Breast epithelium (tissue), 4 donors: ENCODE measurements at regions not wholly inside any gene's neighbourhood (a gene's known extent, or its start where the extent isn't known, plus 50 kb on each side); places are given as distances from the start of the nearest gene placed in this dataset.
"Not testable (repeated sequence)": the region's sequence is repeated elsewhere in the genome, so short reads cannot be mapped to it uniquely, and the experiment has no call there.

Experiments used
- DNase-seq, 2 donors: peaks; one replicate each; pipeline ENCODE4 v3.0.0-alpha.2; 2019; ENCODE audit warnings: low spot score in 2 of 2
- H3K27ac ChIP-seq, 2 donors: fragments of 200-600 bp; sonication (generic) in 1 of 2; one replicate each; pipeline ENCODE4 v1.5.1; 2016 to 2019; ENCODE audit warnings: mild to moderate bottlenecking in 1 of 2
- H3K27me3 ChIP-seq, 2 donors: fragments of 200-600 bp; sonication (generic) in 1 of 2; one replicate each; pipeline versions ENCODE4 v1.5.1 to v1.6.0; 2017 to 2019; ENCODE audit warnings: control low read depth in 1 of 2, mild to moderate bottlenecking in 1 of 2
- H3K36me3 ChIP-seq: fragments of 200-600 bp; one replicate; pipeline ENCODE4 v1.5.1; 2019
- H3K4me1 ChIP-seq, 2 donors: fragments of 200-600 bp; sonication (generic); one replicate each; pipeline ENCODE4 v1.5.1; 2016 to 2019; ENCODE audit warnings: control low read depth in 1 of 2
- H3K4me3 ChIP-seq, 3 donors: fragments of 200-600 bp; sonication (generic); 1 replicate in 2 of 3; 2 replicates in 1 of 3; pipeline ENCODE4 v1.5.1; 2016 to 2019; ENCODE audit warnings: mild to moderate bottlenecking in 3 of 3, moderate library complexity in 2 of 3
- H3K9me3 ChIP-seq, 2 donors: fragments of 200-600 bp; sonication (generic) in 1 of 2; one replicate each; pipeline ENCODE4 v1.5.1; 2016 to 2019; ENCODE audit warnings: control low read depth in 1 of 2
- POLR2A ChIP-seq: fragments of 450-650 bp; IDR thresholded peaks from one replicate; pipeline ENCODE4 v1.6.1; 2016; ENCODE audit warnings: antibody characterized with exemption, mild to moderate bottlenecking, moderate library complexity
- POLR2AphosphoS5 ChIP-seq, 3 donors: sonication (generic); formaldehyde crosslinking; IDR thresholded peaks; one replicate each; pipeline ENCODE4 v1.6.1; 2017; ENCODE audit warnings: antibody characterized with exemption in 3 of 3
- intact Hi-C: fragments of 100-400 bp; cut with DNase I; formaldehyde crosslinking; loops from one replicate; pipeline ENCODE4 v1.15.1; 2023; ENCODE audit warnings: low total_unique reads
- TF ChIP-seq, protein P1 (sequence below), 3 donors: fragments of 450-650 bp; IDR thresholded peaks; one replicate each; pipeline ENCODE4 v1.5.1; 2016 to 2017; ENCODE audit warnings: antibody characterized with exemption in 3 of 3, mild to moderate bottlenecking in 3 of 3, moderate library complexity in 3 of 3

DNA sequence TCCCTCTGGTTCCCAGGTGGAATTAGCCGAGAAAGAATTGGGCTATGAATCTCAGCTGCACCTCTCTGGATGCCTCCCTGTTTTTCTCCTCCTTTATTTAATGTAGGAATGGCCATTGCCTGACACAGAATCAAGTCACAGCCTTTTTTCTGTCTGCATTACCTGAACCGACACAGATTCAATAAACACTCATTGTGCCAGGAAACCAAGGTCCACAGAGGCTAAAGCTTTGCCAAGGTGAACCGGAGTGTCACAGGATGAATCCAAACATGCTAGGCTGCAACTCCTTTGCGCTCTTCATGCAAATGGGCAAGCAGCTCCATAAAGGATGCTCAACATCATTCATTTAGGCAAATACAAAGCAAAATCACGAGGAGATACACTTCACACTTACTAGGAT lies 199.8 kb upstream of the AGTR2 start:
- H3K9me3 ChIP-seq = peaks cover 0 to 7% of the 10 kb centered on the region in 2 donors
- H3K36me3 ChIP-seq = no peaks in the 10 kb centered on the region
- TF ChIP-seq POLR2AphosphoS5 (IDR thresholded peaks at IDR 0.05) (no peak), POLR2A (no peak)
- TF ChIP-seq, protein P1, sequence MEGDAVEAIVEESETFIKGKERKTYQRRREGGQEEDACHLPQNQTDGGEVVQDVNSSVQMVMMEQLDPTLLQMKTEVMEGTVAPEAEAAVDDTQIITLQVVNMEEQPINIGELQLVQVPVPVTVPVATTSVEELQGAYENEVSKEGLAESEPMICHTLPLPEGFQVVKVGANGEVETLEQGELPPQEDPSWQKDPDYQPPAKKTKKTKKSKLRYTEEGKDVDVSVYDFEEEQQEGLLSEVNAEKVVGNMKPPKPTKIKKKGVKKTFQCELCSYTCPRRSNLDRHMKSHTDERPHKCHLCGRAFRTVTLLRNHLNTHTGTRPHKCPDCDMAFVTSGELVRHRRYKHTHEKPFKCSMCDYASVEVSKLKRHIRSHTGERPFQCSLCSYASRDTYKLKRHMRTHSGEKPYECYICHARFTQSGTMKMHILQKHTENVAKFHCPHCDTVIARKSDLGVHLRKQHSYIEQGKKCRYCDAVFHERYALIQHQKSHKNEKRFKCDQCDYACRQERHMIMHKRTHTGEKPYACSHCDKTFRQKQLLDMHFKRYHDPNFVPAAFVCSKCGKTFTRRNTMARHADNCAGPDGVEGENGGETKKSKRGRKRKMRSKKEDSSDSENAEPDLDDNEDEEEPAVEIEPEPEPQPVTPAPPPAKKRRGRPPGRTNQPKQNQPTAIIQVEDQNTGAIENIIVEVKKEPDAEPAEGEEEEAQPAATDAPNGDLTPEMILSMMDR (IDR thresholded peaks at IDR 0.05) = no peak
- no peak overlapping the region for H3K4me3 ChIP-seq
- H3K4me1 ChIP-seq = no peaks in the 10 kb centered on the region
- DNase-seq = no peak
- H3K27me3 ChIP-seq = peaks cover 0 to 76% of the 10 kb centered on the region in 2 donors
- no peak overlapping the region for H3K27ac ChIP-seq
- intact Hi-C loops = no loop called here

DNA sequence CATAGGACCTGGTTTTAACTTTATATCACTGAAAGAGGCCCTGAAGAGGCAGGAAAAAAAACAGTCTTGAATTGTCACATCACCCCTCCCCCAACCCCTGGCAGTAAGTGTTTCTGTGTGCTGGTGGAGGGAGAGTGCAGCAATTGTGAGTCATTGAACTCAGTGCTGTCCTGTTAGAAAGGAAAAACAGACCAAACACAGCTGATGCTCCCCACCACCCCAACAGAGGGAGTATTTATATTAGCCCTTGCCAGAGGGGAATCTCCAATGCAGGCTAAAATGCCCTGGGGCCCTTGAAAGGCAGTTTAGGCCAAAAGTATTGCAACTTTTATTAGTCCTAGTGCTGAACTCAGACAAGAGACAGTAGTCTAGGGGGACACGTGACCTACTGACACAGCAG lies 197.8 kb upstream of the AGTR2 start:
- TF ChIP-seq POLR2AphosphoS5 (IDR thresholded peaks at IDR 0.05) (no peak), POLR2A (no peak)
- TF ChIP-seq, protein P1 (IDR thresholded peaks at IDR 0.05) = no peak
- DNase-seq = no peak
- Histone ChIP-seq H3K4me1 (no peaks in the 10 kb centered on the region), H3K9me3 (peaks cover 0 to 7% of the 10 kb centered on the region in 2 donors), H3K27ac (no peak overlapping the region), H3K27me3 (peaks cover 0 to 68% of the 10 kb centered on the region in 2 donors), H3K4me3 (no peak overlapping the region), H3K36me3 (no peaks in the 10 kb centered on the region)
- intact Hi-C loops = no loop called here

DNA sequence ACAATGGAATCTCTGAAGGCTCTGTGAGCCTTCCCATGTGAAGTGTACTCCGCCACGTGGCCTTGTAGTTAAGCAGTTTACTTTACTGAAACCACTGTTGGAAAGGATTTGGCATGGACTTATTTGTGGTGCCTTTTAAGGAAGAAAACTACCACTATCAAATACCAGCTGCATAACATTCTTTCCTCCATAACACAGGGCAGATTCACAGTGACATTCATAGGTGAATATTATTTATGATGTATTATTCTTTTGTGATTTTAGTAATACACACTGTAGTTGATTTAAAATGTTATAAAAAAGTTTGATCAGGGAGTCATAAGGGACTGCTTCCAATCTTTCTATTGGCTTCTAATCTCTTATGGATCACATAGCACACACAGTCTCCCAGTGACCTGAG lies 192.5 kb upstream of the AGTR2 start:
- DNase-seq = no peak
- no peak for TF ChIP-seq POLR2AphosphoS5 (IDR thresholded peaks at IDR 0.05)
- Histone ChIP-seq H3K27ac (no peak overlapping the region), H3K4me3 (no peak overlapping the region), H3K4me1 (no peaks in the 10 kb centered on the region), H3K9me3 (peaks cover 0 to 7% of the 10 kb centered on the region in 2 donors), H3K36me3 (no peaks in the 10 kb centered on the region), H3K27me3 (peaks cover 0 to 42% of the 10 kb centered on the region in 2 donors)
- intact Hi-C loops = no loop called here

DNA sequence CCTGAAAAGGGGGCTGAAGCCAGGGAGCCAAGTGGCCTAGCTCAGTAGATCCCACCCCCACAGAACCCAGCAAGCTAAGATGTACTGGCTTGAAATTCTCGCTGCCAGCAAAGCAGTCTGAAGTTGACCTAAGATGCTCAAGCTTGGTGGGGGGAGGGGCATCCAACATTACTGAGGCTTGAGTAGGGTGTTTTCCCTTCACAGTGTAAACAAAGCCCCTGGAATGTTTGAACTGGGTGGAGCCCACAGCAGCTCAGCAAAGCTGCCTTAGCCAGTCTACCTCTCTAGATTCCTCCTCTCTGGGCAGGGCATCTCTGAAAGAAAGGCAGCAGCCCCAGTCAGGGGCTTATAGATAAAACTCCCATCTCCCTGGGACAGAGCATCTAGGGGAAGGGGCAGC lies 187.4 kb upstream of the AGTR2 start:
- DNase-seq, H3K4me1 ChIP-seq, H3K36me3 ChIP-seq, H3K4me3 ChIP-seq, intact Hi-C loops, H3K27ac ChIP-seq: not testable (repeated sequence)
- H3K9me3 ChIP-seq = peaks cover 0 to 12% of the 10 kb centered on the region in 2 donors
- peaks cover 0 to 36% of the 10 kb centered on the region in 2 donors for H3K27me3 ChIP-seq

DNA sequence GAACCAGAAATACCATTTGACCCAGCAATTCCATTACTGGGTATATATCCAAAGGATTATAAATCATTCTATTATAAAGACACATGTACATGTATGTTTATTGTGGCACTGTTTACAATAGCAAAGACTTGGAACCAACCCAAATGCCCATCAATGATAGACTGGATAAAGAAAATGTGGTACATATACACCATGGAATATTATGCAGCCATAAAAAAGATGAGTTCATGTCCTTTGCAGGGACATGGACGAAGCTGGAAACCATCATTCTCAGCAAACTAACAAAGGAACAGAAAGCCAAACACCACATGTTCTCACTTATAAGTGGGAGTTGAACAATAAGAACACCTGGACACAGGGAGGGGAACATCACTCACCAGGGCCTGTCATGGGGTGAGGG lies 183.1 kb upstream of the AGTR2 start:
- Histone ChIP-seq H3K27me3 (peaks cover 0 to 33% of the 10 kb centered on the region in 2 donors), H3K9me3 (peaks cover 0 to 12% of the 10 kb centered on the region in 2 donors)
- intact Hi-C loops, H3K4me1 ChIP-seq, DNase-seq, H3K27ac ChIP-seq, H3K4me3 ChIP-seq, H3K36me3 ChIP-seq: not testable (repeated sequence)

DNA sequence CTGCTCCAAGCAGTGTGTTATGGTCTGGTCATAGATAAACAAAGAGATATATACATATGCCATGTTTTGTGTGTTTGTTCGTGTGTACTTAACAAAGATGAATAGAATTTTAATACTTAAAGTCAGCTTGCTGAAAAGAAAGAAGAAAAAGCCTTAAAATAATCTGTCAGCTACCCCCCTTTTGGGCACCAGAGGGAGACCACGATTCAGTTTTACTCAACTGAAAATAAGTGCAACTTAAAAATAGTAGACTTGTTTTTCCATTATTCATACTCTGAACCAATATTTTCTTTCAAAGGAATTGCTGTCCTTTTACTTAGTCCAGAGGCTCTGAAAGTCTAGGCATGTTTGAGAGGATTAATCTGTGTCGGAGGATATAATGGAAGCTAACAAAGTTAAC lies 181.7 kb upstream of the AGTR2 start:
- Histone ChIP-seq H3K4me1 (no peaks in the 10 kb centered on the region), H3K27ac (no peak overlapping the region), H3K27me3 (peaks cover 0 to 28% of the 10 kb centered on the region in 2 donors), H3K9me3 (peaks cover 0 to 12% of the 10 kb centered on the region in 2 donors), H3K36me3 (no peaks in the 10 kb centered on the region), H3K4me3 (no peak overlapping the region)
- no peak for DNase-seq
- TF ChIP-seq, protein P1 (IDR thresholded peaks at IDR 0.05) = no peak
- TF ChIP-seq POLR2AphosphoS5 (IDR thresholded peaks at IDR 0.05) = no peak
- intact Hi-C loops = no loop called here

DNA sequence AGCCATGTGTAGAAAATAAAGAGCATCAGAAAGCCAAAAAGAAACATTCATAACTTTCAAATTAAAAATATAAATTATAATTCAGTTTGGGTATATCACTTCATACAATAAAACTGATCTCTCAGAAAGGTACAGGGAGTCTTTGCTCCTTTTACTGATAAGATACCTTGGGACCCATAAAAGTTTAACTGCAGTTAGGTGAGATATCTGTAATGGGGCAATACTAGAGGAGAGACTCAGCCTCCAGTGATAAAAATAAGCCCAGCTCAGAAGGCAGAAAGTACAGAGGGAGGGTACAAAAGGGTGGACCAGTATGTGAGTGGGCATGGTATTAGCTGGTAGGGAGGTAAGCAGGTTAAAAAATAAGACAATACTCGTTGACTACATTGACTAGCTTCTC lies 180.9 kb upstream of the AGTR2 start:
- peaks cover 0 to 12% of the 10 kb centered on the region in 2 donors for H3K9me3 ChIP-seq
- H3K27me3 ChIP-seq = peaks cover 0 to 22% of the 10 kb centered on the region in 2 donors
- intact Hi-C loops = no loop called here
- no peak overlapping the region for H3K27ac ChIP-seq
- H3K4me1 ChIP-seq = no peaks in the 10 kb centered on the region
- no peaks in the 10 kb centered on the region for H3K36me3 ChIP-seq
- no peak for TF ChIP-seq POLR2AphosphoS5 (IDR thresholded peaks at IDR 0.05)
- TF ChIP-seq POLR2A = no peak
- TF ChIP-seq, protein P1 (IDR thresholded peaks at IDR 0.05) = no peak
- no peak for DNase-seq
- H3K4me3 ChIP-seq = no peak overlapping the region
